HG03378 (cell line): ENCODE measurements at regions not wholly inside any gene's neighbourhood (a gene's known extent, or its start where the extent isn't known, plus 50 kb on each side); places are given as distances from the start of the nearest gene placed in this dataset.
"Not testable (repeated sequence)": the region's sequence is repeated elsewhere in the genome, so short reads cannot be mapped to it uniquely, and the experiment has no call there.

ENCODE experiments used
- ATAC-seq: cut with Tn5 transposase; IDR thresholded peaks from one replicate; pipeline ENCODE4 v1.9.1; 2021; ENCODE audit warnings: mild to moderate bottlenecking, moderate library complexity; ENCODE audit not compliant: unreplicated experiment

DNA sequence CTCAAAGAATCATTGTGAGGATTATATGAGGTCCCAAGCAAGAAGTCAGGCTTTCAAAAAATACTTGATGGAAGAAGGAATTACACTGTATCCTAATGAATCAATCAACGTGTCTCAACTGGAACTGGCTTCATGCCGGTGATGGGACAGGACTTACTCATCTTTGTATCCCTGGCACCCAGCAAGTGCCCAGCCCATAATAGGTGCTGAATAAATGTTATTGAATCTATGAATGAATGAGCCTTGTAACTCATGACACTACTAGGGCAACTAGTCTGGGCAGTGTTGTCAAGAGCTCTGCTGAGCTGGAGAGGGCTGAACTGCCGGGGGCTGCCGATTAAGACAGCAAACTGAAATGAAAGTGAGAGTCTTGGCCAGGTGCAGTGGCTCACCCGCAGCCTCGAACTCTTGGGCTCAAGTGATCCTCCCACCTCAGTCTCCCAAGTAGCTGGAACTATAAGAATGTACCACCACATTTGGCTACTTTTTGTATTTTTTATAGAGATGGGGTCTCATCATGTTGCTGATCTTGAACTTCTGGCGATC is 87.2 kb upstream of the KIF5B start:
- ATAC-seq: no peak

DNA sequence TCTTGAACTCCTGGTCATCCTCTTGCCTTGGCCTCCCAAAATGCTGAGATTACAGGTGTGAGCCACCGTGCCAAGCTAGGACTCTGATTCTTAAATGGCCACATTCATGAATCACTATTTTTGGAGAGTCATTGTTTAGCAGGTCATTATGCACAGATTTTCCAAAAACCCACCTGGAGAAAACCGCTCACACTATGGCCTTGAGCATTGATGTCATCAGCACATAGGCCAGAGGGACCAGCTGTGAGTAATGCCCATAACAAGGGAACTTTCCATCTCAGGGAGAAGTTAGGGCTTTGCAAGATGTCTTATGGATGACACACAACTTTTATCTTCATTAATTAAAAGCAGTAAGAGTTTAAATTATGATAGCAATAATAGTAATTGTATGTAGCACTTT is 86.4 kb upstream of the KIF5B start:
- ATAC-seq: no peak

GRCh38 chr10:32141018-32141807 is 85.0 kb upstream of the KIF5B start:
- no peak for ATAC-seq

DNA sequence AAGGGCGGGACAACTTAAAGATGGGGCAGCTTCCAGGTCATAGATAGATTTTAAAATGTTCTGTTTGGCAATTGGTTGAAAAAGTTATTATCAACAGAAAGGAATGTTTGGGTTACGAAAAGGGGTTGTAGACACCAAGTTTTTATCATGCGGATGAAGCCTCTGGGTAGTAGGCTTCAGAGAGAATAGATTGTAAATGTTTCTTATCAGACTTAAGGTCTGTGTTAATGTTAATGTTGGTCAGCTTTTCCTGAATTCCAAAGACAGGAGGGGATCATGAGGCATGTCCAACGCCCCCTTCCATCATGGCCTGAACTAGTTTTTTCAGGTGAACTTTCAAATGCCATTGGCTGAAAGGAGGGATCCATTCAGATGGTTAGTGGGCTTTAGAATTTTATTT is 84.2 kb upstream of the KIF5B start:
- no peak for ATAC-seq

DNA sequence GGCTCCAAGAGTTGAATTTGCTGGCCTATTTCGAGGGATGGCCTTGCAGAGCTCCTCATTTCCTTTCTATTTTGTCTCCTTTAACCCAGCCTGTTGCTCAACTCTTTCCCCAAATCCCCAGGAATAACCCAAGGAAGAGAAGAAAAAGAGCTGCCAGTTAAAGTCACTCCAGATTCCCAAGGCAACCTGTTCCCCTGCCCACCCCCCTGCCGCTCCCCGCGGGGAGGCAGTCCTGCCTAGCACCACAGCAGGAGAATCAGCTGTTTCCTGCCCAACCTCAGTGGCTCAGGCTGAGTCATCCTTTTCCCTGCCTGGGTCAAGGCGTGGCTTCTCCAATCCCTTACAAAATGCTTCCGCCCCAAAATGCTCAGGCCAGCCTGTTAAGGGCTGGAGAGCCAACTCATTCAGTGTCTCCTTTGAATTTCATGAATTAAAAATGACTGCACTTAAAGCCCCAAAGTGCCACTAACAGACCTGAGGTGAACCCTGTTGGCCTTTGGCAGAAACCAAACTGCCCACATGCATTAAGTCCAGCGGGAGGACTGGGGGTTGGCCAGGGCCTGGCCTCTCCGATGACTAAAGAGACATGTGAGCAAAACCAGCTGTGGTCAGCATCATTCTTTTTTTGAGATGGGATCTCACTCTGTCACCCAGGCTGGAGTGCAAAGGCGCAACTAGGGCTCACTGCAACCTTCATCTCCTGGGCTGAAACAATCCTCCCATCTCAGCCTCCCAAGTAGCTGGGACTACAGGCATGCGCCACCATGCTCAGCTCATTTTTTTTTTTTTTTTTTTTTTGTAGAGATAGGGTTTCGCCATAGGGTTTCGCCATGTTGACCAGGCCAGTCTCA is 83.2 kb upstream of the KIF5B start:
- no peak for ATAC-seq

GRCh38 chr10:32136927-32137326 is 80.7 kb upstream of the KIF5B start:
- ATAC-seq: not testable (repeated sequence)

- not testable (repeated sequence) for ATAC-seq
These were observed 79.6 kb upstream of the KIF5B start for GRCh38 chr10:32135796-32136195.

DNA sequence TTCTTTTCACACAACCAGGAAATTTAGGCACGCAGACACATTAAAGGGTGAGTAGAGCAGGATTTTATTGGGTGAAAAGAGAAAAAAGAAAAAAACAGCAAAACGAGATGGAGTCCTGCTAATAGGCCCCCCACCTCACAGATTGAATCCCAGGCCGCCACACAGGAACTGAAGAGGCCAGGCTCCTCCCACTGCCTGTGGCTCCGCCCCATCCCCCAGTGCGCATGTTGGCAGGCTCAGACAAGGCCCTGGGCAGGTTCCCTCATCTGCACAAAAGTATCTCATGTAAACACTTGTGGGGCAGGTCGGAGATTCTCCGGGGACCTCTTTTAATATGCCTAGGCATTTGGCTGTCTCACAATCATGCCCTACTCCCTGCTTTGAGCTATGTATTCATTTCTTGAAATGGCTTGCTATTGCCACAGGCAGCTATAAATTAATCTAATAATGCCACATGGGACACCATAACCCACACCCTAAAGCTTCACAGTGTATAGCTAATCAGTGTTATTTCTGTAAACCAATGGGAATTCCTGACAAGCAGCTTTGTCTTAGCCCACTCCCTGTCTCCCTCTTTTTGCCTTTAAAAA is 76.2 kb upstream of the KIF5B start:
- ATAC-seq: no peak

- no peak for ATAC-seq
These were observed 75.2 kb upstream of the KIF5B start for GRCh38 chr10:32131388-32131787.

- no peak for ATAC-seq
These were observed 74.6 kb upstream of the KIF5B start for GRCh38 chr10:32130788-32131187.

DNA sequence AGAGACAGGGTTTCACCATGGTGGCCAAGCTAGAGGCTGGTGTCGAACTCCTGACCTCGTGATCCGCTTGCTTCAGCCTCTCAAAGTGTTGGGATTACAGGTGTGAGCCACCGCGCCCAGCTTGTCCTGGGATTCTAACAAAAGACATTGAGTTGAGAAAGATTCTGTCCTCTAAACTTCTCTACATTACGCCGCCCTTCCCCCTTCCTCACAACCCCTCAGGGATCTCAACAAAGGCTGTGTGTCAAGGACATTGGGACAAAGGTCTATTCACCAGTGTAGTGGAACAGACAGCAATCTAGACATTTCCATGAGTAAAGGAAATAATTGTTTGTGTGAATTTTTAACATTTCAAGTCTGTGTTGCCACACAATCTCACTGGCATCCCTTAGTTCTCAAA is 68.8 kb upstream of the KIF5B start:
- no peak for ATAC-seq

DNA sequence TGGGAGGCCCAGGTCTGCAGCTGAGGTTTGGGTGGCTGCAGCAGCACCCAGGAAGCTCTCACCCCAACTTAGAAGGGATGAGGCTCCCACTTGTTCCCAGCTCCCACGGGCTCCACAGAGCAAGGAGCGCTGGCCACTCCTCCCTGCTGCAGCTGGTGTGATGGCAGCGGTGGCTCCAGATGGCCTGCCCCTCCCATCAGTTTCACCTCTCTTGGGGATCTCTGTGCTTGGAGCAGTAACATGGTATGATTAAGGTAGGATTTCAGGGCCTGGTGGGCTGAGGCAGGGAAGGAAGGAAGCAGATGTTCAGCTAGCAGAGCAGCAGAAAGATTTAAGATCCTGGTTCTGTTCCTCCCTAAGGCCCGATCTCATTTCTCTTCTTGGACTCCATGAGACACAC is 66.8 kb upstream of the KIF5B start:
- ATAC-seq: no peak

GRCh38 chr10:32121648-32122047 is 65.4 kb upstream of the KIF5B start:
- no peak for ATAC-seq

GRCh38 chr10:32120147-32120546 is 63.9 kb upstream of the KIF5B start:
- ATAC-seq: no peak

DNA sequence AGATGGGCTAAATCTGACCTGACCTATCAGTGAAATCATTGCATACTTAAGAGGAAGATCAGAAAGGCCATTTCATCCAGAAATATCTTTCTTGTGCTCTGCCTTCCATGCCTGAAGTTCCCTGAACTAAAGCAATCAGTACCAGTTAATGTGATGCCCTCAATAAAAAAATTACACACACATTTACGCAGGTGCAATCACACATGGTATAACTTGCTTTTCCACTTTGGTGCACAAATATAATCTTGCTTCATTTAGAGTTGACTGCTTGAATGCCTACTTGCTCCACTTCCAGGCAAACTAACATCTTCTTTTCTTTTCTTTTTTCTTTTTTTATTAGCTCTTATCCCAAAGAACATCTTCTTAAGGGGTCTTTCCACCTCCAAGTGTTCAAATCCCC is 58.3 kb upstream of the KIF5B start:
- no peak for ATAC-seq

DNA sequence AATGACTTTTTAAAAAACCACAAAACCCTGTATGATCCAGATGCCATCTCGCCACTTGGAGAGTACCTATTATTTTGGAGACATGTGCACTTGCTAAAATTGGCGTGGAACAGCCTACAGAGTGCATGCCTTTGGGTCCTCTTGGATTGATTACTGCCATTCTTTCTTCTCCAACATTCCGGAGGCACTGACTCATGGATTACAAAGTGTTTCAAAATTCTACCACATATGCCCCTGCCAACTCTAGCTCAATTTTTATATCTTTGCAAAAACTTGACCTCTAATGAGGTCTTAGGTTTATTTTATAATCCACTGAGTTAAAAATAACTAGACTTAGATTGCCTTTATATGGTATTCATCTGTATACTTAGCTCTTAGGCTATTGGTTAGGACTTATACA is 55.8 kb upstream of the KIF5B start:
- no peak for ATAC-seq

DNA sequence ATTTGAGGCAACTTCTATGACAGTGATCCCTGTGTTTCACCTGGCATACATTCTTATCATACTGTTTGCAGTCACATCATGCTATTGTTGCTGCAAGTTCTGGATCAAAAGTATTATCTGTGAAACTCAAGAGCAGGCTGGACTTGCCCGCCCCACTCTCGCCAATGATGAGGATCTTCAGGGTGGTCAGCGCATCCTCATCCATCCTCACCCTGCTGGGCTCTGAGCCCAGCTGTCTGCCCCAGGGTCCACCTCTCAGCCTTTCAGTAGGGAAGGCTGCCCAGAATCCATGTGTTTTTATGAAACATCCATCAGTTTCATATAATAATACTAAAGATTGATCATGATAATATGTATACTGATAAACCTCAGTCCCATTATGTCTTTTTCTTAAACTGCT is 55.4 kb upstream of the KIF5B start:
- ATAC-seq: no peak

GRCh38 chr10:32110790-32111189 is 54.6 kb upstream of the KIF5B start:
- ATAC-seq: no peak

DNA sequence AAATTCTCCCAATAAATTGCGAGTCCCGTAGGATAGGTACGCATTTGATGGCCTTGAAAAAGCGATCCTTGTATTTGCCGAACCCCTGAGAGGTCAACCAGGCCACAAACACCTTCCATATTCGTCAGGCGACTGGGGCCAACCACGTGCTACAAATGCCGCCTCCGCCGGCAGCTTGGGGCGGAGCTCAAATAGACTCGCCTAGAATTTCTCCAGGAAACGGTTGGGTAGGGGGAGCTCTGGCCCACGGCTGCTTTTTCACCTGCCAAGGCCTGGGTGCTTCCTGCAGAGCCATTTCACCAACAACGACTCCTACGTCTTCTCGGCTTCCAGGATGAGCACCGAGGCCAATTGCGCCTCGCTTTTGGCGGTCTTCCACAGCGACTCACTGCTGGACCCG is 53.4 kb upstream of the KIF5B start:
- no peak for ATAC-seq
